GM12892 (cell line): ENCODE measurements at regions not wholly inside any gene's neighbourhood (a gene's known extent, or its start where the extent isn't known, plus 50 kb on each side); places are given as distances from the start of the nearest gene placed in this dataset.

Experiments
- POLR2A ChIP-seq: IDR thresholded peaks from 2 replicates; pipeline ENCODE4 v1.6.1; 2011; ENCODE audit warnings: low read depth, low read length, control low read depth
- POLR2AphosphoS5 ChIP-seq: IDR thresholded peaks from 2 replicates; pipeline ENCODE4 v1.6.1; 2011; ENCODE audit warnings: low read depth, low read length, control low read depth

DNA sequence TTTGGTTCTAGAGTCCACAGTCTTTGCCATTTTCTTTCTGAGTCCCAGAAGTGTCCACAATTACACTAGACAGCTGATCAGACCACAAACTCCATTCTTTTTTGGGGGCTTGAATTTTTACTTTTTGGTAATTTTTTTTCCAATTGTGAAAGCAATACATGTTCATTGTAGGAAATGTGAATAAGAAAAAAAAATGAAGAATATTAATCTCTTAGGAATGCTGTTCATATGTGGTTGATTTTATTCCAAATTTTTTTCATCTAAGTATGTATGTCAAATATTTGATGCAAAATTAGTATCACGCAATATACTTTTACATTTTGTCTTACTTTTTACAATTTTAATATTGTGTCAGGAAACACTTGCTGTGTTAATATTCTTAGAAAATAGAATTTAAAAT lies 76.4 kb upstream of the ETS2 start:
- no peak for TF ChIP-seq POLR2AphosphoS5
- TF ChIP-seq POLR2A, result no peak
